HT1080 (cell line): ENCODE measurements at regions not wholly inside any gene's neighbourhood (a gene's known extent, or its start where the extent isn't known, plus 50 kb on each side); places are given as distances from the start of the nearest gene placed in this dataset.
A peak's percentile ranks its signal among the peaks of the same experiment; 100 is the strongest.

Experiments used
- DNase-seq: peaks from one replicate; pipeline ENCODE4 v3.0.0-alpha.2; 2015; ENCODE audit warnings: low read depth

- peak; percentile 21 for DNase-seq
Measured at GRCh38 chr5:167485061-167485774, 806.2 kb upstream of the WWC1 start.

GRCh38 chr5:167488371-167488770 lies 803.1 kb upstream of the WWC1 start:
- DNase-seq: peak; percentile 29

DNA sequence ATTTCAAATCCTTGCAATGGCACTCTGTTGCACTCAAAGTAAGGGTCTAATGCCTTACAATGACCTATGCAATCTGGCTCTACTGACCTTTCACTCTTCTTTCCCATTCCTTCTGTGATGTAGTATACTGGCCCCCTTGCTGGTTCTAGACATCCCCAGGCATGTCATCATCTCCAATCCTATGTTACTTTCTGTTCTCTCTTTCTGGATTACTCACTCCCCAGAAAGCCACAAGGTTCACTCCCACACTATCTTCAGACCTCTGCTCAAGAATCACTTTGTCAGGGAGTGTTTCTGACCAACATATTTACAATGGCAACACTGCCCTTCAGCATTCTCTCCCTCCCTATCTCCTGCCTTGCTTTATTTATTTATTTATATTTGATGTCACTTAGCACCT lies 802.2 kb upstream of the WWC1 start:
- peak; percentile 72 for DNase-seq

- no peak for DNase-seq
Measured at GRCh38 chr5:167503926-167504720, 787.3 kb upstream of the WWC1 start.

DNA sequence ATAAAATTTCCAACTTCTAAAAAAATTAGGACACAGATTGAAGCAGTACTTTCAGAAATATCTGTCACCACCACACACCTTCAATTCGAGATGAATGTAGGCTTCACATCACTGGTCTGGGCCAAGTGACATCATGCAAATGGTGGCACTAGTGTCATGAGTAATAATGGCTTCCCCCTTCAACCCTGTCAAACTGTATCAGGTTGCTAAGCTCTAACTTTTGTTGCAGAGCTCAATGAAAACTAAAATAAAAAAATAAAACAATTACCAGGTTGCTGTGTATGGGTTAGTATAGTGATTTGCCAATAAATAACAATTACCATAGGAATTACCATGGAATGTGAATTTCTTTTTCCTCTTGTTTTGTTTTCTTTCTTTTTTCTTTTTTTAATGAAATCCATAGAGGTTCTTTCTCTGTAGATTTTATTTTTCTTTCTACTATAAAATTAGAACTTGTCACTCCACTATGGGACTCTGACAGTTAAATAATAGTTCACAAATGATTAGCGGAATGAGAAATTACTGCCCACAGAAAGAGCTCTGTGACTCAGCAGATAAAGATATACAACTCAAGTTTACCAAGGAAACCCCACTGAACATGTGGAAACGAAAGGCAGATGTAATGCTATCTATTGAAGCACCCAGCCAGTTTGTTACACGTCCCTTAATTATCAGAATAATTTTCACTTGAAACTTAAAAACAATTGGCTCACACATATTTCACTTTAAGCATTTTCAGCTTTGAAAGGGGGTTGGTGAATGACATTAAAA lies 783.8 kb upstream of the WWC1 start:
- no peak for DNase-seq

- no peak for DNase-seq
Measured at GRCh38 chr5:167509076-167509475, 782.4 kb upstream of the WWC1 start.

- DNase-seq: no peak
Measured at GRCh38 chr5:167511276-167511675, 780.2 kb upstream of the WWC1 start.

GRCh38 chr5:167512111-167512510 lies 779.3 kb upstream of the WWC1 start:
- no peak for DNase-seq

GRCh38 chr5:167513381-167513780 lies 778.1 kb upstream of the WWC1 start:
- no peak for DNase-seq

GRCh38 chr5:167514461-167514860 lies 777.0 kb upstream of the WWC1 start:
- no peak for DNase-seq

GRCh38 chr5:167525004-167525403 lies 766.4 kb upstream of the WWC1 start:
- no peak for DNase-seq

- DNase-seq: no peak
Measured at GRCh38 chr5:167528651-167529050, 762.8 kb upstream of the WWC1 start.

DNA sequence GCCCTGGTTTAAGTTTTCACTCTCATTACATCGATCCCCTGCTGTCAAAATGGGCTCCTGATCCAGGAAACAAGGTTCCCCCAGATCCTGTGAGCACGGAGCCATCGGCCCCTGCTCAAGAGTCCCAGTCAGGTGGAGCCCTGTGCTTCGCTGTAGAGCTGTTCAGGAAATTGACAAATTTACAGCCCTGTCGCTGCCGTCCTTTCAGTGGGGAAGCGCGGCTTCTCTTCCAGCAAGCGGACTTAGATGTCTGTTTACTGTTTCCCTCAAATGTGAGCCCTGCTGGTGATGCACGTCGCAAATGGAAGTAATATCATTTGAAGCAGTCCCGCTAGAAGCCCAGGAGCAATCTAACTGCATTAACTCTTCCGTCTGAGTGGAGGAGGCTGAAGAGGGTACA lies 760.9 kb upstream of the WWC1 start:
- no peak for DNase-seq

DNA sequence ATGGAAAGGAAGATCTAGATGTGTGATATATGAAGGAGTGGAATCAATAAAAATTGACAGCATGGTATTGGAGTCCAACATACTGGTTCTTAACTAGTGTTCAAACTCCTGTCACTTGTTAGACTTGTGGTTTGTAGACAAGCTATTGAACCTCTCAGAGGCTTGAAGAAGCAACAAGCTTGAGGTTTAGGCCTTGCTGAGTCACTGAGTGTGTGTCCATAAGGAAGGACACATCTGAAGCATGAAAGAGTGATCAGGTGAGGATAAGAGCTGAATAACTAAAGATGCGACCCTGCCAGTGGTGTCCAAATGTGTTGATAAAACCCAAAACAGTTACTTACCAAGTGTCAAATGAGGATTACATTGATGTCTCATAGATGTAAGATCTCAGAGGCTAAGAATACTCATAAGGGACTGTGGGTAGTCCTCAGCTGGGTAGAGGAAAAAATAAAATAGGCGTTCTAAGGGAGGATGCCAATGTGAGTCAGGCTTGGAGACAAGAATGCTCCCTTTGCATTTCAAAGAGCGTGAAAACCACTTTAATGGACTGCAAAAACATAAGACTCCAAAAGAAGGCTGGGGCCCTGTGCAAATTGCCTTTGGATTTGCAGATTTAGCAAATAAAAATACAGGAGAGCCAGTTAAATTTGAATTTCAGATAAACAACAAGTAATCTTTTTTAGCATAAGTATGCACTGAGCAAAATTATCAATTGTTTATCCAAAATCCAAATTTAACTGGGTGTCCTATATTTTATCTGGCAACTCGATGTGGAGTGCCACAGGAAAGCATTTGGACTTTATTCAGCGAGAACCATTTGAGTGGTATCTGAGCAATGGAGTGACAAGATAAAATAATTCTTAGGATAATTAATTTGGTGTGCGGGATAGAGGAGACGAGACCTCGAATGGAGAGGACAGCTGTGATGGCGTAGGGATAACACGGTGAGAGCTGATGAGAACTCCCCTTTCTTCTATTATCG lies 757.3 kb upstream of the WWC1 start:
- DNase-seq: no peak

- DNase-seq: no peak
Measured at GRCh38 chr5:167539747-167540146, 751.7 kb upstream of the WWC1 start.

DNA sequence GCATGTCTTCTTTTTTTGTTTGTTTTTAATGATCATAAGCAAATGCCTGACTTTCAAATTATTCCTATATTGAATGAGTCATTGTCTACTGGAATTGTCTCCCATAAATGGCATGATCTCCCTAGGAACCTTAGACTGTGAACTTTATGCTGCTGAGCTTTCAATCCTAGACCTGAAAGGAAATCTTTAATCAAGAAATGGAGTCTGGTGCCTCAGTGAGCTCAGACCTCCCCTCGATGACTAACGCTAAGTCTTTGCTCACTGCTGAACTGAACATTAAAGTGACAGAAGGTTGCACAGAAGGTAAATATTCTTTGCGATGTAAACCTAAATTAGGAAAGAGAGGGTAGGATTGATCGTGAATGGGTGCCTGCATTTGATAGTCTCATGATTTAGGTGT lies 745.2 kb upstream of the WWC1 start:
- DNase-seq: no peak

- no peak for DNase-seq
Measured at GRCh38 chr5:167552356-167552755, 739.1 kb upstream of the WWC1 start.

DNA sequence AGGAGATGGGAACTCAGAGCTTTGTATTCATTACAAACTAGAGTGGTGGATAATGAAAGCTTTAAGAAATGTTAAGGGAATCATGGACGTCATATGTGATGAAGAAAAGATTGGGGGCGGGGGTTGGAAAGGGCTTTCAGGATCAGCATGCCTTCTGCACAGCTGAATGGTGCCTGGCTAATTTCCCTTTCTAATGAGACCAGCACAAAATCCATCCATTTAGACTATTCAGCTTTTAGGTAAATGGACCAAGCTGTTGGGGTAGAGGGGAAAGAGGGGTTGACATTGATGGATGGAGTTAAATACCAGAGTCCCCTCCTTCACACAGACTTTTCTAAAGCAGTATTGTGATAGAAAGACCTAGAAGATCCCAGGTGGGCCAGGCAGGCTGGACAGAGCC lies 737.9 kb upstream of the WWC1 start:
- no peak for DNase-seq

DNA sequence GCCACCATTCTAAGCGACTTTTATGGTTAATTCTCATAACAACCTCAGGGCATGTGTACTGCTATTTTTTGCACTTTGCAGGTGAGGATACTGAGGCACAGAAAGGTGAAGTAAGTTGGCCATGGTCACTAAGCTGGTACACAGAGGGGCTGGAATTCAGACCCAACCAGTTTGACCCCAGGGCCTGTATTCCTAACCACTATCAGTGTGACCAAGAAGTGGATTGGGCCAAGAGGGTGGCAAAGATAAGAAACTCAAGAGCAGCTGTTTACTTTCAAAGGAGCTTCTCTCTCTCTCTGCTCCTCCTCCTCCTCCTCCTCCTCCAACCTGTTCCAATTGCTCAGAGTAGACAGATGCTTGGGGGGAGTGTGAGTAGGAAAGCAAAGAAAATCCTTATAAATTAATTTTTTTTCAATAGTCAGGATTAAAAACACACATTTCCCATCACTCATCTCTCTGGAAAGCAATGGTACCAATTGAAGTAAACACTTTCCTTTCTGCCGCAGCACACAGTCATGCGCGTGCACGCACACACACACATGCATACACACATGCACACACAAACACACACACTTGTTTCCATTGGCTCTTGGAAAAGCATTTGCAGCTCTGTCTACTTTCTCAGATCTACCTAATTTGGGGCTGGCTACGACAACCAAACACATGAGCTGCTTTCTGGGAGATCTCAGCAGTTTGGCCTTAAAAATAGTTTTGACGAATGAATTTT lies 736.7 kb upstream of the WWC1 start:
- DNase-seq: no peak

- DNase-seq: no peak
Measured at GRCh38 chr5:167555565-167556166, 735.8 kb upstream of the WWC1 start.
